ENCODE measurements at regions not wholly inside any gene's neighbourhood (a gene's known extent, or its start where the extent isn't known, plus 50 kb on each side); places are given as distances from the start of the nearest gene placed in this dataset.
A peak's percentile ranks its signal among the peaks of the same experiment; 100 is the strongest.

DNA sequence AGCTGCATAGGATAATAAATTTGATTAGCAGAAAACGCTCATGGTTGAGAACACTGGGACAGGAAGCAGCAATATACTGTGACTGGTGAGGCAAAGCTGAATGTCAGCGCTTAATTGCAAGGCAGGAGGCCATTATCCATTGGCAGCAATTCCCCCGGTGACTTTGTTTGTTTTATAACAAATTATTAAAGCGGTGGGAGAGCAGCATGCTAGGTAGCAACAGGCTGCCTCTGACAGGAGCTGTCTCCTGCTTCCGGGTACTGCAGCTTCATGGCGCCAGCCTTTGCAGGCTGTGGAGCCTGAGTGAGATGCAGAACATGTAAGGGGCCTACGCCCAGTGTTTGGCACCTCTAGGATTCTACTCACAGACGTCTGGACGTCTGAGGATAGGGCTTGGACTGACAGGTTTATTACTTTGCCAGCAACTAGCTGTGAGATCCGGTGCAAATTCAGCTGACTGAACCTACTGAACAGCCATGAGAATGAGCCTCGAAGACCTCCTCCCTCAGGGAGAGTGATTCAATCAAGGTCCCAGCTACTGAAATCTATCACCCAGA, 82.1 kb upstream of the SSTR1 start:
- no peak for DNase-seq

DNA sequence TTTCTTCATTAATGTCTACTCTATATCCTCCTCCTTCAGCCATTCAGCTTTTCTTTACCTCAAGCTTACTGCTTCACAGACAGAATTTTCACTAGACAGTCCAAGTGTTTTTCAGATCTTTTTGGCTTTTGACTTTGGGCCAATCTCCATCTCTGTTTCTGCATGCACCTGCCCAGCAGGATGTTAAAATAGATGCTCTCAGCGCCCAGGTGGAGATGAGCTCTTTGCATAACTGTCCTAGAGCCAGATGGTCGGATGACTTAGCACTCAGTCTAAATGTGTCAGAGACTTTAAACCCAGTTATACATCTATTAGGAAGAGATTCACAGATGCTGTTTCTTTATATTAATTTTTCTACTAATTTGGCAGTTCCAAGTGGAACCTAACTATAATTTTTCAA, 80.3 kb upstream of the SSTR1 start:
- DNase-seq = no peak

DNA sequence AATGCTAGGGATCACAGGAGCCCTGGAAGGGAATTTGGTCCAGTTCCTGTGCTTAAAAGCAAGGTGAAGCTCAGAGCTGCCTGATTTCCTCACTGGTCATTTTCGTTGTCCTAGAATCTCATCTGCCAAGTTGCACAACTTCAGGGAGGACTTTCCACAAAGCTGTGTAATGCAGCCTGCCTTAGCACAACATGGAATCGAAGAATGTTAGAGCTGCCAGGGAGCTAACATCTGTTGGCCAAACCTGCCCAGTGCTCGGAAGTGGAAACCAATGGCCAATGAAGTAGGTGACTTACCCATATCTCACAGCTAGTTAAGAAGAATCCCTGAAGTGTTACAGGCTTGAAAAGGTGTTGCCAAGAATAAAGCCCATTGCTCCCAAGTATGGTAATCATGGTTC, 79.9 kb upstream of the SSTR1 start:
- DNase-seq = no peak

DNA sequence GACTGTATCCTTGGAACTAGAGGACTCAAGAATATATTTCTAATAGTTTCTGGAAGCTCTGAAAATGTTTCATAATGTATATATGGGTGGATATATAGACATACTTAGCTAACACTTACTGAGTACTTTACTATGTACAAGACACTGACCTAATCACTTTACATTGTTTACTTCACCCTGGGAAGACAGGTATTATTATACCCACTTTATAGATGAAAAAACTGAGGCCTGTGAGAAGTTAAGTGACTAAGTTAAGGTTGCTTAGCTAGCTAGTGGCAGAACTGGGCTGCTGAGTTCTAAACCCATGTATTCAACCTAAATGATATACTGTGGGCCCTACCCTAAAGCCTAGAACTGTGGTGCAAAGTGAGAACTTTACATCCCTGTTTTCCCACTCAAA, 79.1 kb upstream of the SSTR1 start:
- DNase-seq = no peak

DNA sequence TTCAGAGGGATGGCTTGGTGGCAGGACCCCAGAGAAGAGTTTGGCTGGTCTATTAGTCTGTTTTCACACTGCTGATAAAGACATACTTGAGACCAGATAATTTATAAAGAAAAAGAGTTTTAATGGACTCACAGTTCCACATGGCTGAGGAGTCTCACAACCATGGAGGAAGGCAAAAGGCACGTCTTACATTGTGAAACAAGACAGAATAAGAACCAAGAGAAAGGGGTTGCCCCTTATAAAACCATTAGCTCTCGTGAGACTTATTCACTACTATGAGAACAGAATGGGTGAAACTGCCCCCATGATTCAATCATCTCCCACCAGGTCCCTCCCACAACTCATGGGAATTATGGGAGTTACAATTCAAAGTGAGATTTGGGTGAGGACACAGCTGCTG, 78.5 kb upstream of the SSTR1 start:
- no peak for DNase-seq

DNA sequence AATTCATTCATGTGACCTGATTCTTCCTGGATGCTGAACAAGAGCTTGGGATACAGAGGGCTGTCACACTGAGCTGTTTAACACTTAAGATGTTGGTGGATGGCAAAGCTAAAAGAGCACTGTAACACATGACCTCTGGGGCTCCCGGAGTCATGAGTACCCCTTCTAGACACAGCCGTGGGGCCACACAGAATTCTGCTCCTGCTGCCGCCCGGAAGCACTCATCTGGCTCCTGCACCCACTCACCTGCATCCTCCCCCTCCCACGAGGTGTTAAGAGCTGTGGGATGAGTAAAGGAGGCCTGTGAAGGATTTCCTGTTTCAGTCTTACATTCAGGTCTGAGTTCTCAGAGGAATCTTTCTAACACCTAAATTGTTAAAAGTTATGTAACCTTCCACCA, 78.0 kb upstream of the SSTR1 start:
- DNase-seq = peak; percentile 40

DNA sequence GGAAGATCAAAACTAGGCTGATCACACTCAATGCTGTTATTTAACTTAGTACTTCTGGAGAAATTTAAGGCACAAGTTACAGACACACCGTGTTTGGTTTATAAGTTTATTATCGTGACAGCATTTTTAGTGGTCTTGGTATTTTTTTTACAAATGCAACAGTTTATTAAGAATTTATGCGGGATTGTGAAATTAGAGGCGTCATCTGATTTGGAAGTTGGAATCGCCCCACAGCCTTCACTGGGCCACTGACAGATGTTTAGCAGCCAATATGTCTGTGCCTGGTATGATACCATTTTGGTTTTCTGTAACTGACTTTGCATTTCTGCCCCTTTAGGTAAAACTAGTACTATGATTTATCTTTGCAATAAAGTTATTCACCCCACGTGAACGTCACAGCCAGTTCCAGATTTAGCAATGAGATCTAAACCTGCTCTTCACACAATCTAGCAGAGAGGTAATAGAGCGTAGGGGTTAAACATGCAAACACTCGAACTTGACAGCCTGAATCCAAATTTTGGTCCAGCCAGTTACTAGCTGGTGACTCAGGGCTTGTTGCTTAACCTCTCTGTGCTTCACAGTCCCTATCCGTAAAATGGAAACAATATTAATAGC, 73.2 kb upstream of the SSTR1 start:
- DNase-seq = no peak

DNA sequence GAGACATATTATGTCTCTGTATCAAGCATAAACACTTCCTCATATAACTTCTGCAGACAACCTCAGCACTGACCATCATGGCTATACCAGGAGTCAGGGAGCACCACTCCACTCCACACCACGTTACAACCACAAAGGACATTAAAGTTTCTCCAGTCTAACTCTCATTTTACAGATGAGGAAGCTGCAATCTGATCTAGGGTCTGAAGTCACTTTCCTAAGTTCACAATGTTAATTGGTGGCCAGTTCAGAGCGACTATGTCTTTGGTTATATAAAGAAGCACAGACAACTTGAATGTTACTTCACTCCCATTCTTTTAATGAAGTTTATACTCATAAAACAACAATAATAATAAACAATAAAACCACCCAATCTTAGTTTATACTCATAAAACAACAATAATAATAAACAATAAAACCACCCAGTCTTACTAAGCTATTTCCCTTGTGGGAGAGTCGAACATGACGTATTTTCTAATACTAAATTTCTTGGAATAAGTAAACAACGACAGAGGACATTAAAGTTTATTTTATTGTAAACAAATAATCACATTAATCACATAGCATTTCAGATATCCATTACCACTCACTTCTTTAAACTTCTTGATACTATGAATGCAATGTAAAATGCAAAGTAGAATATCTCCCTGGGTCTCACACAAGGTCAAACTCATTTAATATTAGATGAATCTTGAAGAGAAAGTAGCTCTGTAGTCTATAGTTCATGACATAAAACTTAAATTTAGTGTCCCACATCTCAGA, 72.4 kb upstream of the SSTR1 start:
- DNase-seq = no peak

DNA sequence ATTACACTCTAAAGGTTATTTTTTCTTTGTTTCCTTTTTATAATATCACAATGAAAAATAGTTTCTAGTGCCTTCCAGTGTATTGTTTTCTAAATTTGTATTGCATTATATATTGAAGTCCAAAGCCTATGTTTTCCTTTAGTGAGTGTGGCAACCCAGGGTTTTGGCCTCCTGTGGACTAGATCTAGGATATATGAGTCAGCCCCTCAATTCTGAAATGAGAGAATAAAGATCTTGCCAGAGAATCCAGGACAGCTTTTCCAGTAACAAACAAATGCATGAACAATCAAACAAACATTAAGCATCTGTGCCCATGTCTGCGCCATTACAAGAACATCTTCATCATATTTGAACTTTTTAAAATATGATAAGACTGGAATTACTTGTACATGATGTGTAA, 70.7 kb upstream of the SSTR1 start:
- no peak for DNase-seq

DNA sequence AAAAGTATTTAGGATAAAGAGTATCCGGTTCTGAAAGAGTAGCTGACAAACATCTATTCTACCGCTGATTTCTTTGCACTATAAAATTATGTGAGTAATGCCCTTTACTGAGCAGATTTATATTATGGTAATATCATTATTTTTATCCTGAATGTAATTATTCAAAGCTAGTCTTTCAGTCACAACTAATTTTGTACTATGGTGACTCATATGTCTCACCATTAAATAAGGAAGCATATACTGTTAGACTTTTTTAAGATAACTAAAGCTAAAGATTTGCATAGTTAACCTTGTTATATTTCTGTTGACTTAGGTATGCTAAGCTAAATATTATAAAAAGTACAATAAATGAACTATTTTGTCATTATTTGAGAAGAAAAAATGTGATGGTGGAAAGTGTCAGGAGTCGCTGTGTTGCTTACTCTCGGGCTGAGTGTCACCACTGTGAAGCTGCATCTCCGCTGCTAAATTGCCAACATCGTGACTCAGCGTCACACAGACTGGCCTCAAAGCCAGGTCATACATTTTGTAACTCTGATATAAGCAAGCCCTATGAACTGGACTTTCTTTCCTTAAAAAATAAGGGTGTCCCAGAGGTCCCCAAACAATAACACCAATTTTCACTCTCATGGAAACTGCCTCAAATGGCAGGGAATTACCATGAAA, 69.1 kb upstream of the SSTR1 start:
- DNase-seq = no peak

DNA sequence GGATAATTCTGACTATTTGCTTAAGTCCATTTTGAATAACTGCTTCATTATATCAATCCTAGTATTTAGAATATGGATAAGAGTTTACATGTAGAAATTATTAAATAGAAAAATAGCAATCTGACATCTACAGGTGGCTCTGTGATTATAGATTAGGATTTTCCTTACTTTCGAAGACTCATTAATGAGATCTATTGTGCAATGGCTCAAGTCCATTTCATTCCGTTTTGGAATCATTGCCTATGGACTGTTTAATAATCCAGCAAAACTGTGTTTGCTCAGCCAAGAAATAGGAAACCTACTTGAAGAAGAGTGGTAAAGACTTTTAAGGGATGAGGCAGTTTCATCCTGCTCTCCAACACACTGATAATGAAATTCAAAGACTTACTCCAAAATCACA, 67.8 kb upstream of the SSTR1 start:
- DNase-seq = no peak

DNA sequence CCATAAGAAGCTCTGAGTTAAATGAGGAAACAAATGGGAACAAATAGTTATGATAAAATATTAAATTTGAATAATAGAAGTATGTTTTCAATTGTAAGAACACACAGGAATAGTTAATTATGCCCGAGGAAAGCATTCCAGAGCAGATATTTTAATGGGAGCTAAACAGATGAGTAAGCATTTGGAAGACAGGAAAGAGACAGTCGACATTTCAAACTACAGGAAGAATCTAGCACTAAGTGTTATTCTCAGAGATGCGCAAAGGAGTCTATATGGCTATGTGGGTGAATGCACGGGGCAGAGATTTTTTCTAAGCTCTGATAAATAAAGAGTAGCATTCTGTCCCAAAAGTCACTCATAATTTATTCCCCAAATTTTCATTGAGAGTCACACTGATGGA, 64.5 kb upstream of the SSTR1 start:
- DNase-seq = no peak

DNA sequence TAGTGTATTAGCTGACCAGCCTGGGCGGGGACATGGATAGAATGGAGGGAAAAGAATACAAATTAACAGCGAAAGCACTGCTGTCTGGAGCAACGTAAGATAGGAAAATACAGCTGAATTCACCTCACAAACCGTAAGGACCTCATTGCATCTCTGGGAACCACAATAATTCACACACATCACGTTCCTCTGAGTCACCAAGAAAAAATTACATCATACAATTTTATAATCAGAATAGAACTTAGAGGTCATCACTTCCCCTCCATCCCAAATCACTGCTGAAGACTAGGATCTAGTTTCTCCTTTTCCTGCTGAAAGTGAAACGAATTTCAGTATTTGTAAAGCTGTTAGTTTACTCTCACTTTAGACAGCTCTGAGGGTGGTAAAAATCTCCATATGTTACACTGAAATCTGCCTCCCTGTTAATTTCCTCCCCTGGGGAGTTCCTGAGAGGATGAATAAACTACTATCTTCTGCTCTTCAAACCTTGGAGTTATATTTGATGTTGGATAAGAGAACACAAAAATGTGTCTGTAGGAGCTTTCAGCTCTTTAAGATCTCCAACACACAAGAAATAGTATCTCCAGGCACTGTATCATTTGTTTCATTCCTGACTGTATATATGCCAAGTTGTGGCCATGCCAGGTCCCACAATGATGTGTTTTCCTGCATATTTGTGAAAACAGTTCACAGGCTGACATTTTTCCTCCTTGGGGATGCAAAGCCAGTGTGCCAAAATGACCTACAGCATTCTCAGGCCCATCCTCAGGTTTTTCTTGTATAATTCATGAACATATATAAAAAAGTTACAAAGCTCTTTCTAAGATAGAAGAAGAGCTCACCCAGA, 63.8 kb upstream of the SSTR1 start:
- DNase-seq = no peak

DNA sequence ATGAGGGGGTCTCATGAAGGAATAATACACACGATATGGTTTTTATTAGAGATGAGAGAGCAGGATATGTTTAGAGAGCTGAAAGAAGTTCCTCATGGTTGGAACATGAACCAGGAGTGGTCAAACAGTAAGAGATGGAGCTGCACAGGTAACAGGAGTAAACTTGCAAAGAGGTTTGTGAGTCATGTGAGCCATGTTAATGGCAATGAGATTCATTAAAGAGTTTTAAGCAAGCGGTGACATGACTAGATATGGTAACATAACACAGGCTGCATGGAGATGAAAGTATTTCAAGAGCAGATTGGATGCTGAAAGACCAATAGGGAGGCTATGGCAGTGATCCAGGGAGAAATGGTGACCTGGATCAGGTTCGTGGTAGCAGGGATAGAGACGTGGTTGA, 62.6 kb upstream of the SSTR1 start:
- no peak for DNase-seq

DNA sequence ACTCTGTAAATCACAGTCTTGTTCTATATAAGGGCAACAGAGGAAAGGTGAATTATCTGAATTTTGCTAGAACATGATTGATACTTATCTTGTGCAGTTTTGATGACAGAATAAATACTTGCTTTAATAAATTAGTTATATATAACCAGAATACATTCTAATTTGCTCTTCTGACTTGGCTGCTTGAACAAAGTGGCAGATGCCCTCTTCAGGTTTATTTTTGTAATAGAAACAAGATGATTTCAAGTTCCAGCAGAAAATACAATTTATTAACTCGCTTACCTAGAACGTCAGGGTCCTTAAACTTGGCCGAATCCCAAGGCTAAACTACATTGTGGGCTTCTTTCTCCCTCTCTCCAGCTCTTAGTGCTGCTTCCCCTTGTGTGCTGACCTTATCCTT, 57.6 kb upstream of the SSTR1 start:
- peak; percentile 22 for DNase-seq

Data from CD4-positive, alpha-beta T cell treated with Interleukin-10 for 1 hour (primary cell).